ENCODE measurements at regions not wholly inside any gene's neighbourhood (a gene's known extent, or its start where the extent isn't known, plus 50 kb on each side); places are given as distances from the start of the nearest gene placed in this dataset.

DNA sequence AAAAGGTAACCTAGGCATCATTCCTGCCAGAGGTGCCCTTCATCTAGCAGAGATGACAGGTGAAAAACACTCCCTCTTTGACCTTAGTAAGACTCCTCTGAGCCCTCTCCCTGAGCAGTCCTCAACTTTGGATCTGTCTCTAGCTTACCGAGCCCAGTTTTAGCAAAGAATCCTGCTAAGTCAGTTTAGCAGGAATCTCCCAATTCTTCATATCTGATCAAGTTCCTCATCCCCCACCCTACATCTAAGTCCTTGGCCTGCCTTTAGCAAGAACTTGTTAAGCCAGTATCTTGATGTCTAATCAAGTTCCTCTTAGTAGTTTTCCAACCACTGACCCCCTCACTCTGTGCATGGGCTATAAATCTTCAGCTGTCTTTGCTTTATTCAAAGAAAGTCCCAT lies 235.6 kb downstream of the OMA1 start:
- TF ChIP-seq POLR2A (IDR thresholded peaks at IDR 0.05) = no peak
- TF ChIP-seq, protein P1, sequence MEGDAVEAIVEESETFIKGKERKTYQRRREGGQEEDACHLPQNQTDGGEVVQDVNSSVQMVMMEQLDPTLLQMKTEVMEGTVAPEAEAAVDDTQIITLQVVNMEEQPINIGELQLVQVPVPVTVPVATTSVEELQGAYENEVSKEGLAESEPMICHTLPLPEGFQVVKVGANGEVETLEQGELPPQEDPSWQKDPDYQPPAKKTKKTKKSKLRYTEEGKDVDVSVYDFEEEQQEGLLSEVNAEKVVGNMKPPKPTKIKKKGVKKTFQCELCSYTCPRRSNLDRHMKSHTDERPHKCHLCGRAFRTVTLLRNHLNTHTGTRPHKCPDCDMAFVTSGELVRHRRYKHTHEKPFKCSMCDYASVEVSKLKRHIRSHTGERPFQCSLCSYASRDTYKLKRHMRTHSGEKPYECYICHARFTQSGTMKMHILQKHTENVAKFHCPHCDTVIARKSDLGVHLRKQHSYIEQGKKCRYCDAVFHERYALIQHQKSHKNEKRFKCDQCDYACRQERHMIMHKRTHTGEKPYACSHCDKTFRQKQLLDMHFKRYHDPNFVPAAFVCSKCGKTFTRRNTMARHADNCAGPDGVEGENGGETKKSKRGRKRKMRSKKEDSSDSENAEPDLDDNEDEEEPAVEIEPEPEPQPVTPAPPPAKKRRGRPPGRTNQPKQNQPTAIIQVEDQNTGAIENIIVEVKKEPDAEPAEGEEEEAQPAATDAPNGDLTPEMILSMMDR (IDR thresholded peaks at IDR 0.05) = no peak
